Activated T-cell treated with anti-CD3 and anti-CD28 coated beads, Interleukin-2, amount 50 U/mL, for 24 hours (primary cell): ENCODE measurements at regions not wholly inside any gene's neighbourhood (a gene's known extent, or its start where the extent isn't known, plus 50 kb on each side); places are given as distances from the start of the nearest gene placed in this dataset.
"Not testable (repeated sequence)": the region's sequence is repeated elsewhere in the genome, so short reads cannot be mapped to it uniquely, and the experiment has no call there.

Experiments used
- DNase-seq: peaks from one replicate; pipeline ENCODE4 v3.0.0-alpha.2; 2020
- H3K27ac Mint-ChIP-seq: 2 replicates; pipeline ENCODE4 v1.8.0; 2020; ENCODE audit warnings: mild to moderate bottlenecking, mixed read lengths
- H3K27me3 Mint-ChIP-seq: 2 replicates; pipeline ENCODE4 v1.8.0; 2020; ENCODE audit warnings: mixed read lengths
- H3K36me3 Mint-ChIP-seq: 2 replicates; pipeline ENCODE4 v1.8.0; 2020; ENCODE audit warnings: low read depth, mixed read lengths
- H3K4me1 Mint-ChIP-seq: 2 replicates; pipeline ENCODE4 v1.8.0; 2020; ENCODE audit warnings: low read depth, mixed read lengths
- H3K4me3 Mint-ChIP-seq: 2 replicates; pipeline ENCODE4 v1.8.0; 2020; ENCODE audit warnings: mild to moderate bottlenecking, moderate library complexity, mixed read lengths
- H3K9me3 Mint-ChIP-seq: 2 replicates; pipeline ENCODE4 v1.8.0; 2020; ENCODE audit warnings: mixed read lengths

- Mint-ChIP-seq H3K4me1 (peaks cover 9% of the 10 kb centered on the region), H3K36me3 (no peaks in the 10 kb centered on the region), H3K27me3 (peaks cover 22% of the 10 kb centered on the region), H3K9me3 (no peaks in the 10 kb centered on the region), H3K4me3 (no peak overlapping the region), H3K27ac (no peak overlapping the region)
- DNase-seq, result no peak
Measured at GRCh38 chr21:38912789-38913119, 107.0 kb downstream of the ETS2 start.

- Mint-ChIP-seq H3K36me3 (no peaks in the 10 kb centered on the region), H3K4me3 (no peak overlapping the region), H3K27ac (no peak overlapping the region), H3K27me3 (peaks cover 19% of the 10 kb centered on the region), H3K4me1 (peaks cover 9% of the 10 kb centered on the region), H3K9me3 (no peaks in the 10 kb centered on the region)
- no peak for DNase-seq
Measured at GRCh38 chr21:38912102-38912629, 106.4 kb downstream of the ETS2 start.

GRCh38 chr21:38911484-38912101, 105.9 kb downstream of the ETS2 start:
- Mint-ChIP-seq H3K27me3 (peaks cover 16% of the 10 kb centered on the region), H3K4me3 (no peak overlapping the region), H3K27ac (no peak overlapping the region), H3K9me3 (no peaks in the 10 kb centered on the region), H3K4me1 (peaks cover 9% of the 10 kb centered on the region), H3K36me3 (no peaks in the 10 kb centered on the region)
- no peak for DNase-seq

GRCh38 chr21:38910390-38911067, 104.8 kb downstream of the ETS2 start:
- H3K9me3 Mint-ChIP-seq, result no peaks in the 10 kb centered on the region
- H3K4me1 Mint-ChIP-seq, result peaks cover 9% of the 10 kb centered on the region
- DNase-seq, result no peak
- H3K4me3 Mint-ChIP-seq, result no peak overlapping the region
- no peak overlapping the region for H3K27ac Mint-ChIP-seq
- H3K36me3 Mint-ChIP-seq, result no peaks in the 10 kb centered on the region
- H3K27me3 Mint-ChIP-seq, result peaks cover 6% of the 10 kb centered on the region

- H3K4me1 Mint-ChIP-seq, result peaks cover 9% of the 10 kb centered on the region
- H3K9me3 Mint-ChIP-seq, result no peaks in the 10 kb centered on the region
- H3K4me3 Mint-ChIP-seq, result no peak overlapping the region
- no peak overlapping the region for H3K27ac Mint-ChIP-seq
- no peak for DNase-seq
- peaks cover 3% of the 10 kb centered on the region for H3K27me3 Mint-ChIP-seq
- no peaks in the 10 kb centered on the region for H3K36me3 Mint-ChIP-seq
Measured at GRCh38 chr21:38909929-38910328, 104.2 kb downstream of the ETS2 start.

- Mint-ChIP-seq H3K4me1 (peaks cover 9% of the 10 kb centered on the region), H3K9me3 (no peaks in the 10 kb centered on the region), H3K4me3 (no peak overlapping the region), H3K27me3 (peaks cover 3% of the 10 kb centered on the region), H3K36me3 (no peaks in the 10 kb centered on the region), H3K27ac (no peak overlapping the region)
- no peak for DNase-seq
Measured at GRCh38 chr21:38909109-38909508, 103.4 kb downstream of the ETS2 start.

GRCh38 chr21:38908537-38908936, 102.8 kb downstream of the ETS2 start:
- Mint-ChIP-seq H3K4me3 (no peak overlapping the region), H3K9me3 (no peaks in the 10 kb centered on the region), H3K27ac (no peak overlapping the region), H3K27me3 (peaks cover 3% of the 10 kb centered on the region), H3K36me3 (no peaks in the 10 kb centered on the region), H3K4me1 (peaks cover 9% of the 10 kb centered on the region)
- DNase-seq, result no peak

GRCh38 chr21:38905752-38906151, 100.0 kb downstream of the ETS2 start:
- peaks cover 6% of the 10 kb centered on the region for H3K9me3 Mint-ChIP-seq
- no peak overlapping the region for H3K4me3 Mint-ChIP-seq
- no peaks in the 10 kb centered on the region for H3K36me3 Mint-ChIP-seq
- H3K27me3 Mint-ChIP-seq, result no peaks in the 10 kb centered on the region
- H3K4me1 Mint-ChIP-seq, result peaks cover 1% of the 10 kb centered on the region
- no peak overlapping the region for H3K27ac Mint-ChIP-seq
- no peak for DNase-seq

GRCh38 chr21:38905328-38905727, 99.6 kb downstream of the ETS2 start:
- Mint-ChIP-seq H3K27ac (no peak overlapping the region), H3K4me1 (no peaks in the 10 kb centered on the region), H3K4me3 (no peak overlapping the region), H3K27me3 (no peaks in the 10 kb centered on the region), H3K36me3 (no peaks in the 10 kb centered on the region), H3K9me3 (peaks cover 6% of the 10 kb centered on the region)
- DNase-seq, result no peak

GRCh38 chr21:38903690-38904139, 98.0 kb downstream of the ETS2 start:
- H3K4me3 Mint-ChIP-seq, result no peak overlapping the region
- H3K9me3 Mint-ChIP-seq, result peaks cover 7% of the 10 kb centered on the region
- no peaks in the 10 kb centered on the region for H3K27me3 Mint-ChIP-seq
- no peak for DNase-seq
- no peaks in the 10 kb centered on the region for H3K36me3 Mint-ChIP-seq
- no peak overlapping the region for H3K27ac Mint-ChIP-seq
- H3K4me1 Mint-ChIP-seq, result peaks cover 14% of the 10 kb centered on the region

GRCh38 chr21:38902608-38903445, 97.1 kb downstream of the ETS2 start:
- Mint-ChIP-seq H3K4me1 (peaks cover 18% of the 10 kb centered on the region), H3K9me3 (peaks cover 7% of the 10 kb centered on the region), H3K27ac (no peak overlapping the region), H3K4me3 (no peak overlapping the region), H3K27me3 (no peaks in the 10 kb centered on the region), H3K36me3 (no peaks in the 10 kb centered on the region)
- no peak for DNase-seq

GRCh38 chr21:38900499-38900898, 94.8 kb downstream of the ETS2 start:
- Mint-ChIP-seq H3K4me1 (peaks cover 18% of the 10 kb centered on the region), H3K9me3 (peaks cover 7% of the 10 kb centered on the region), H3K4me3 (no peak overlapping the region)

GRCh38 chr21:38899985-38900384, 94.3 kb downstream of the ETS2 start:
- H3K27ac Mint-ChIP-seq, result not testable (repeated sequence)

More at GRCh38 chr21:38900499-38900898, 94.8 kb downstream of the ETS2 start:
- H3K27me3 Mint-ChIP-seq, result no peaks in the 10 kb centered on the region
- no peaks in the 10 kb centered on the region for H3K36me3 Mint-ChIP-seq
- DNase-seq, result no peak
- H3K27ac Mint-ChIP-seq, result no peak overlapping the region

GRCh38 chr21:38899277-38899947, 93.7 kb downstream of the ETS2 start:
- Mint-ChIP-seq H3K9me3 (peaks cover 7% of the 10 kb centered on the region), H3K27ac (no peak overlapping the region), H3K4me3 (no peak overlapping the region), H3K4me1 (peaks cover 18% of the 10 kb centered on the region), H3K27me3 (peaks cover 5% of the 10 kb centered on the region), H3K36me3 (no peaks in the 10 kb centered on the region)
- no peak for DNase-seq

More at GRCh38 chr21:38899985-38900384, 94.3 kb downstream of the ETS2 start:
- DNase-seq, H3K27me3 Mint-ChIP-seq, H3K4me3 Mint-ChIP-seq, H3K36me3 Mint-ChIP-seq, H3K9me3 Mint-ChIP-seq: not testable (repeated sequence)
- peaks cover 18% of the 10 kb centered on the region for H3K4me1 Mint-ChIP-seq
